Rectal smooth muscle tissue (tissue), 1 donor: ENCODE measurements at regions not wholly inside any gene's neighbourhood (a gene's known extent, or its start where the extent isn't known, plus 50 kb on each side); places are given as distances from the start of the nearest gene placed in this dataset.
"Not testable (repeated sequence)": the region's sequence is repeated elsewhere in the genome, so short reads cannot be mapped to it uniquely, and the experiment has no call there.

Experiments used
- H3K27ac ChIP-seq: one replicate; pipeline ENCODE4 v1.7.0; 2013; ENCODE audit warnings: low read depth, low read length, inconsistent platforms
- H3K27me3 ChIP-seq: one replicate; pipeline ENCODE4 v1.7.0; 2013; ENCODE audit warnings: low read length; ENCODE audit not compliant: control insufficient read depth, insufficient read depth
- H3K36me3 ChIP-seq: one replicate; pipeline ENCODE4 v1.7.0; 2013; ENCODE audit warnings: low read length; ENCODE audit not compliant: control insufficient read depth, insufficient read depth
- H3K4me1 ChIP-seq: one replicate; pipeline ENCODE4 v1.7.0; 2013; ENCODE audit warnings: low read length; ENCODE audit not compliant: control insufficient read depth, insufficient read depth
- H3K4me3 ChIP-seq: one replicate; pipeline ENCODE4 v1.7.0; 2013; ENCODE audit warnings: low read length
- H3K9ac ChIP-seq: one replicate; pipeline ENCODE4 v1.7.0; 2013; ENCODE audit warnings: low read length

DNA sequence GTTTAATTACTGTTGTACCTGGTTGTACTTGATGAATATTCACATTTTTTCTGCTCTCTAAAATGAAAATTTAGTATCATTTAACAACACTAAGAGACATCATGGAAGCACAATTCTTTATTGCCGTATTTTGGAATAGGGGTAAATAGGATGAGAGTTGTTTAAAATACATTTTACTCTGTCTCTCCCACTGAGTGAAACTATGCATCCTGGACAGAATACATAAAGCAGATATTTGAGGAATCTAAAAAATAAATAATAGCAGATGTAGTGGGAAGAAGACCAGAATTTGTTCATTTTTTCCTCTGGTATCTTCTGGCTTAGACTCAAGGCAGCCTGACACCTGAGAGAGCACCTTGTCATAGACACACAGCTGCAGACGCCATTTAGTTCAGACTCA is 119.1 kb upstream of the AHI1 start:
- no peak overlapping the region for H3K9ac ChIP-seq
- H3K27ac ChIP-seq: no peak overlapping the region
- H3K4me1 ChIP-seq: no peaks in the 10 kb centered on the region
- no peaks in the 10 kb centered on the region for H3K27me3 ChIP-seq
- no peaks in the 10 kb centered on the region for H3K36me3 ChIP-seq
- no peak overlapping the region for H3K4me3 ChIP-seq

DNA sequence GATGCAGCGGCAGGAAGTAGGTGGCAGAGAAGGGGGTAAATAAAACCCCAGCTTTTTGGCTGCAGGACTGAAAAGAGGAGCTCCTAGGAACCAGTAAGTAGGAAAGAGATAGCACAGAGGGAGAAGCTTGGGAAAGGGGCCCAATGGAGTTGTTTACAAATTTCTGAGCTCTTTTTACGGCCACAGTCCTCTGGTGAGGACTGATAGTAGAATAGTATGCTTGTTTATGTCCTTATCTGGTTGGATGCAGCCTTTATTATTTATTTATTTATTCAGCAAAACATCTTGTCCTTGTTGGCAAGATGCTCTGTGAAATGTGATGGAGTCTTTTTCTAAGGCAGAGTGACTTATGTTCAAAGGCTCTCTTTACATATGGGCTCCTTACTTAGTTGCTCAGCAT is 119.7 kb upstream of the AHI1 start:
- Histone ChIP-seq H3K36me3 (no peaks in the 10 kb centered on the region), H3K27ac (no peak overlapping the region)

DNA sequence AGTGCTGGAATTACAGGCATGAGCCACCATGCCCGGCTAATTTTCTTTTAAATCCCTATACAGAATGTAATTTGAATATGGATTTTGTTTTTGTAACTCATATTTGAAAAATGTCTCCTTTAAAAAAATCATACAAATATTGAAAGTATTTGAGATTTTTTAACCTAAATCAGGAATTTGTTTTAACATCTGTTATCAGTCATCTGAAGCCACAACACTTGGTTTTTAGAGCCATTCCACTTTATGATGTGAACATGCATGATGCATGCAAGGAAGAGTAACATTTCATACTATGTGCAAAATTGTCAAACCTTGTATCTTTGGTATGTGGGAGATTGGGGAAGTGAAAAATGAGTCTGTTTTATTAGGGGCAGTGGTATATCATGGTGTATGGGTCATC is 124.5 kb upstream of the AHI1 start:
- Histone ChIP-seq H3K27ac (no peak overlapping the region), H3K4me3 (no peak overlapping the region), H3K4me1 (no peaks in the 10 kb centered on the region), H3K27me3 (no peaks in the 10 kb centered on the region), H3K36me3 (no peaks in the 10 kb centered on the region), H3K9ac (no peak overlapping the region)

More for the DNA sequence above, 119.7 kb upstream of the AHI1 start:
- H3K9ac ChIP-seq: no peak overlapping the region
- H3K4me3 ChIP-seq: no peak overlapping the region
- H3K4me1 ChIP-seq: no peaks in the 10 kb centered on the region
- no peaks in the 10 kb centered on the region for H3K27me3 ChIP-seq

DNA sequence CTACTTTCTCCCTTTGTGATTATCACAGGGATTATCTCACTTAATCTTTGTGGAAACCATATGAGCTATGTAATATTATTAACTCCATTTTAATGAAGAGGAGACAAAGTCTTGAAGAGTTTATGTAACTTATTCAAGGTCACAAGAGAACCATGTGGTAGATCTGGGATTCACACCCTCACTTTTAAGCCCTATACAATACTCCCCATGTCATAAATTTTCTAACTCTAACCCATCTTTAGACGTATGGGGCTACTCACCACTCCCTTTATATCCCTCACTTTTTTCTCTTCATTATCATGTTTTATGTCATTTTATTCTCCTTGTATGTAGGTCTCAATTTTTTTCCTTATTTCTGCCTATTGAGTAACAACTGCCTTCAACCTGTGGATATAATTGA is 126.4 kb upstream of the AHI1 start:
- H3K36me3 ChIP-seq: no peaks in the 10 kb centered on the region
- H3K4me3 ChIP-seq: no peak overlapping the region
- no peak overlapping the region for H3K9ac ChIP-seq
- no peak overlapping the region for H3K27ac ChIP-seq
- no peaks in the 10 kb centered on the region for H3K4me1 ChIP-seq
- no peaks in the 10 kb centered on the region for H3K27me3 ChIP-seq

DNA sequence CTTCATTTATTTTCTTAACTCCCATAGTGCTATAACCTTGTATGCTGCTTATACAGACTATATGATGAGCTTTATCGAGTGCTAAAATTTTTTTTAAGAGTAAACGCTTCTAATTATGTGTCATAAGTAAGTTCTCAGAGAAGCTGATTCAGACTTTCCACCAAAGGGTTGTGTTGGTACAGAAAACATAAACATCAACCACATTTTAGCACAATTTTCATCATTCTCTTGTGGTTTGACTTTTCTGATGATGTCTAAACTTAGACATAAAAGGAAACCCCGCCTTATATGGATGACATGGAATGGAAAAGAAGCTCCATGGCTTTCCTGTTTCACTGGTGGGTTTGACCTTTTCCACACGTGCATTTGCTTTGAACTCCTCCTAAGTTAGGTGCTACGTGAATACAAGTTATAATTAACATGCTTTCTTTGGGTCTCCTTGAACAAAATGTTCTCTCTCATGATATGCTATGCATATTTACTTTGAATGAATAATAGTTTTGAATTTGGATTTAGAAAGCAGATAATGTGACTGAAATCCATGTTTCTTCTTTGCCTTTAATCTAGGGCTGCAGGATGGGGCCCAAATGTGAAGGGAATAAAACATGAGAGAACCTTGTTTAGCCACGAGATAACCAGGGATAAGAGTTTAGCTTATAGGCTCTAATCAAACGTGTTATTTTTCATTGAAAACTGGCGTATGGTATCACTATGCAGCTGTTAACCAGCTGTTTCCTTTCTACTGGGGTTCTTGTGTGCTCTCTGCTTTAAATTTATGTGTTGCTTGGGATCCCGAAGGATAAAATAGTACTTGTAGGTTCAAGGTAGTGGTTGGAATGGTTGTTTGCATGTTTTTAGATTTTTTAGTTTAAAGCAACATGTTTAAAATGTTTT is 127.1 kb upstream of the AHI1 start:
- Histone ChIP-seq H3K9ac (no peak overlapping the region), H3K4me3 (no peak overlapping the region), H3K27me3 (no peaks in the 10 kb centered on the region), H3K4me1 (no peaks in the 10 kb centered on the region), H3K36me3 (no peaks in the 10 kb centered on the region), H3K27ac (no peak overlapping the region)

DNA sequence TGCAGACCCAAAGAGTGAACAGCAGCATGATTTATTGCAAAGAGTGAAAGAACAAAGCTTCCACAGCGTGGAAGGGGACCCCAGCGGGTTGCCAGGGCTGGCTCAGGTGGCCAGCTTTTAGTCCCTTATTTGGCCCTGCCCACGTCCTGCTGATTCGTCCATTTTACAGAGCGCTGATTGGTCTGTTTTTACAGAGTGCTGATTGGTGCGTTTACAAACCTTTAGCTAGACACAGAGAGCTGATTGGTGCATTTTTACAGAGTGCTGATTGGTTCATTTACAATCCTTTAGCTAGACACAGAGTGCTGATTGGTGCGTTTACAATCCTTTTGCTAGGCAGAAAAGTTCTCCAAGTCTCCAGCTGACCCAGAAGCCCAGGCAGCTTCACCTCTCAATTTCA is 128.5 kb upstream of the AHI1 start:
- not testable (repeated sequence) for H3K27me3 ChIP-seq, H3K4me1 ChIP-seq, H3K36me3 ChIP-seq, H3K27ac ChIP-seq, H3K9ac ChIP-seq, H3K4me3 ChIP-seq

DNA sequence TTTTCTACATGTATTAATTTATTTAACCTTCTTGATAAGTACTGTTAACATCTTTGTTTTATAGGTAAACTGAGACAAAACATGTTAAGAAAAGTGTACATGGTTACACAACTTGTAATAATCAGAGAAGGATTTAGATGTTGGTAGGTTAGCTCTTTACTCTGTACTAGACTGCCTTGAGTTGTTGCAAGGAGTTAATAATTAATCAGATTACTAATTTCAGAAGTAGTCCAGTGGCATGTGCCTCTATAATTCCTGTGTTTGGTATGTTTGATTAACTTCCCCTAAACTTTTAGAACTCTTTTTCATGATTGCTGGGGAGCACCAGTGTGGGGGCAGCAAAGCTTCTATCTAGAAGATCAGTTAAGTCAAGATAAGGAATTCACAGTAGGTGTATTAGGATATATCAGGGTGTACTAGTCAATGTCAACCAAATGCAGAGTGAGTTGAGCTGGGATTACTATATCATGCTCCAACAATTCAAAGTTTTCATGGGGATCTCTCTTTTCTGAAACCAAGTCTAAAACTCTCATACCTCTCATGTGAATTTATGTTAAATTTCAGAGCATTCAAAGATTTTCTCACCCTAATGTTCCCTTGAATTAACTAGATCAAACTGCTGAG is 129.7 kb upstream of the AHI1 start:
- no peaks in the 10 kb centered on the region for H3K36me3 ChIP-seq
- no peak overlapping the region for H3K4me3 ChIP-seq
- no peak overlapping the region for H3K27ac ChIP-seq
- no peaks in the 10 kb centered on the region for H3K27me3 ChIP-seq
- H3K4me1 ChIP-seq: no peaks in the 10 kb centered on the region
- H3K9ac ChIP-seq: no peak overlapping the region

DNA sequence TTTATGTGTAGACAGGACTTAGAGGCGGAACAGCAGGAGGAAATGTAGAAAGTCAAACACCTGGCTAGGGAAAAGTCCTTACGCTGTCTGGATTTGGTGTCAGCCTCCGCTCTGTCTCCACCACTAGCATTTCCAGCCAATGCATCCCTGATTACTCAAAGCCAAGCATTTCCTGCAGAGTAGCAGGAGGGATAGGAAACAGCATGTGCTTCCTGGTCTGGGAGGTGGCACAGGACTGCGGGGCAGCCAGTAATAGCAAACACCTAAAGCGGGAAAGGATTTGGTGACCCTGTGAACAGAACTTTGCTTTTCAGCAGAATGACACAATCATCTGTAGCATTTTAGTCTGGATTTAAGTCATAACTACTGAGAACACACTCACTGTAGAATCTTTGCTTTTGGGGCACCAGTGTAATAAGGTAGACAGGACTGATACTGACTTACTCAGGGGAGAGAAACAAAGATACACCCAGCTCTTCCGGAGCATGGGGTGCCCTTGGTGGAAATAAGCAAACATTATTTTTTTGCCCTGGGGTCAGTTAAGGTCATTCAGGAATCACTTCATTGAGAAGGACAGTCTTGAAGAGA is 133.3 kb upstream of the AHI1 start:
- Histone ChIP-seq H3K27me3 (no peaks in the 10 kb centered on the region), H3K27ac (no peak overlapping the region), H3K36me3 (no peaks in the 10 kb centered on the region), H3K4me1 (no peaks in the 10 kb centered on the region), H3K9ac (no peak overlapping the region), H3K4me3 (no peak overlapping the region)

DNA sequence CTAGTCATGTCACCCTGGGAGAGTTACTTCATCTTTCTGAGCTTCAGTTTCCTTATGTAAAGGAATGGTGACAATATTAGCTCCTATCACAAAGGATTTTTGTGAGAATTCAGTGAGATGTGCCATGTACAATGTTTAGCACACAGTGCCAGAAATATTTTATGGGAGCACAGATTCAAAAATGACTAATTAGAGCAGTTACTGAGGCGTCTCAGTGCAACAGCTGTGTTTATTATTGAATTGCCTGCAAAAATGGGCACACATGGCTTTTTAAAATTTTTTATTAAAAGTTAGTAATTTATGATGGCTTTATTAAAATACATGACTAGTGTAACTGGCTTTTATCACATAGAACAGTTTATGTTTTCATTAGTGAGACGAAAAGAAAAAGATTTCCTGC is 134.3 kb upstream of the AHI1 start:
- Histone ChIP-seq H3K36me3 (no peaks in the 10 kb centered on the region), H3K9ac (no peak overlapping the region), H3K27me3 (no peaks in the 10 kb centered on the region), H3K4me1 (no peaks in the 10 kb centered on the region), H3K27ac (no peak overlapping the region), H3K4me3 (no peak overlapping the region)

DNA sequence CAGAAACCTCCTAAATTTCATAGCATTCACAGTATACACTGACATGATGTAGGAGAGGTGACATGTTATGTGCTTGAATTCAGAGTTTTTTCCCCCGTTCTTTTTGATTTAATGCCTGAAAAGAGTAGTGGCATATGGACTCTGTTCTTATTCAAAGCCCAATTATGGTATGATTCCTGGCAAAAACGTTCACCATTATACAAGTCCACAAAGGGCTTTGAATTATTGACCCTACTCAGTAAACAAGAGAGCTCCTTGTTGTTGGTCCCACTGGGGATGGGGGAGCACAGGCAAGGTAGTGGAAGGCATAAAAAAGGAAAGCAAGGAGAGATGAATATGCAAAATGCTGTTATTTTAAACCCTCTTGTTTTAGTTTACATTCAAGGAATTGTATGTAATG is 136.0 kb upstream of the AHI1 start:
- no peak overlapping the region for H3K9ac ChIP-seq
- H3K4me1 ChIP-seq: no peaks in the 10 kb centered on the region
- H3K4me3 ChIP-seq: no peak overlapping the region
- H3K36me3 ChIP-seq: no peaks in the 10 kb centered on the region
- H3K27me3 ChIP-seq: no peaks in the 10 kb centered on the region
- no peak overlapping the region for H3K27ac ChIP-seq

DNA sequence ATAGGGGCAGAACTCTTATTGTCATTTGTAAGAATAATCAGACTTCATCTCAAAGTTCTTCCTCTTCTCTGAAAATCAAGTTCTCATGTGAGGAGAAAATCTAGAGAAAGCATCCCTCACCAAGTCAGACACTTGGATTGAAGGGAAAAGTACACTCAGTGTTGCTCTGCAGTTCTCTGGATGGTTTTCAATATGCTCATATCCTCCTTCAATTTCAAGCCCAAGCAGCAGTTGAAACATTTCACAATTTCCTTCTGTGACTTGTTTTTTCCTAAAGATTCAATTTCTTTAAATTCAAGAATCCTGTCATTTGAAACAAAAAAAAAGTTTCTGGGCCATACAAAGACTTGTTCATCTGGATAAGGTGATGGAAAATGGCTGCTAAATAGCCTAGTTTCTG is 140.2 kb upstream of the AHI1 start:
- Histone ChIP-seq H3K36me3 (no peaks in the 10 kb centered on the region), H3K27ac (no peak overlapping the region), H3K9ac (no peak overlapping the region), H3K27me3 (no peaks in the 10 kb centered on the region), H3K4me1 (no peaks in the 10 kb centered on the region), H3K4me3 (no peak overlapping the region)

DNA sequence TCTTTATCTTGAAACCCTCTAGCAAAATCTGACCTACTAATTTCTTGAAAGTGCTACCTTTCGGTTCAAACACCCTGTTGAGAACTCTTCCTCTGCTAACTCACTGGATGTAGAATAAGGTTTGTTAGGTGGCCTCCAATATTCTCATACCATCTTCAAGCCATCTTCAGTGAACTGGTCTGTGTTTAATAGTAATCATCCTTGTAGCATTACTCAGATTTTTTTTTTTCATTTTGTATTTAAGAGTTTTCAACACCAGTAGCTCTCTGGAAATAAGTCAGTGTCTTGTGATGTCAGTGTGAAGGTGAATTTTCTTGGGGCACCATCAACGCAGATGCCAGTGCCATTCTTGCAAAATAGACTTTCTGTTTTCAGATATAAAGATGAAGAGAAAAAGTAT is 140.6 kb upstream of the AHI1 start:
- Histone ChIP-seq H3K27ac (no peak overlapping the region), H3K4me1 (no peaks in the 10 kb centered on the region), H3K36me3 (no peaks in the 10 kb centered on the region), H3K4me3 (no peak overlapping the region), H3K27me3 (no peaks in the 10 kb centered on the region), H3K9ac (no peak overlapping the region)

DNA sequence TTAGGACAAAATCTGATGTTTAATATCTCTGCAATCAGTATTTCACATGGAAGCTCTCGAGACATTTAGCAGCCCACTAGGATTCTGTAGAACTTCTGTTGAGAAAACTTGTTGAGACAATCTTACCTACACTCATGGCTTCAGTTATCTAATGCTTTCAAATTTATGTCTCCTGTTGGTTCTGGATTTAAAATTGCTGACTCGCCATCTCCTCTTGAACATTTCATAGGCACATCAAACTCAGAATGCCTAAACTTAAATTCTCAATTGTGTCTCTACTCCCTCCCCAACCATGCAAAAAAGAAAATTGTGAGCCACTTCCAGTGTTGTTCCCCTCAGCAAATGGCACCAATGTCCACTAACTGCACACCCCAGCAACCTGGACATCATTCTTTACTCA is 142.5 kb upstream of the AHI1 start:
- Histone ChIP-seq H3K4me3 (no peak overlapping the region), H3K9ac (no peak overlapping the region), H3K36me3 (no peaks in the 10 kb centered on the region), H3K4me1 (no peaks in the 10 kb centered on the region), H3K27ac (no peak overlapping the region), H3K27me3 (no peaks in the 10 kb centered on the region)
